NCI-H748 (cell line): ENCODE measurements at regions not wholly inside any gene's neighbourhood (a gene's known extent, or its start where the extent isn't known, plus 50 kb on each side); places are given as distances from the start of the nearest gene placed in this dataset.

Experiments
- DNase-seq: peaks from one replicate; lab custom pipeline; 2025; ENCODE audit not compliant: unreplicated experiment; lab: John Stamatoyannopoulos, UW

- no peak for DNase-seq
Observed at GRCh38 chr14:94717808-94718207, 52.1 kb downstream of the GSC start.

GRCh38 chr14:94716976-94717375 is 52.9 kb downstream of the GSC start:
- DNase-seq: no peak

- DNase-seq: no peak
Observed at GRCh38 chr14:94713115-94713514, 56.8 kb downstream of the GSC start.

GRCh38 chr14:94710731-94711130 is 59.2 kb downstream of the GSC start:
- DNase-seq: no peak

GRCh38 chr14:94707494-94707893 is 62.4 kb downstream of the GSC start:
- no peak for DNase-seq

GRCh38 chr14:94706133-94706532 is 63.8 kb downstream of the GSC start:
- no peak for DNase-seq

GRCh38 chr14:94702629-94703028 is 67.3 kb downstream of the GSC start:
- no peak for DNase-seq

GRCh38 chr14:94701861-94702370 is 68.0 kb downstream of the GSC start:
- DNase-seq: no peak

- no peak for DNase-seq
Observed at GRCh38 chr14:94700336-94700735, 69.6 kb downstream of the GSC start.

- no peak for DNase-seq
Observed at GRCh38 chr14:94699831-94700230, 70.1 kb downstream of the GSC start.

- DNase-seq: no peak
Observed at GRCh38 chr14:94697773-94698556, 71.9 kb downstream of the GSC start.

GRCh38 chr14:94696518-94696917 is 73.4 kb downstream of the GSC start:
- DNase-seq: no peak

- DNase-seq: no peak
Observed at GRCh38 chr14:94695231-94695630, 74.7 kb downstream of the GSC start.

GRCh38 chr14:94691660-94692034 is 78.3 kb downstream of the GSC start:
- DNase-seq: no peak

- no peak for DNase-seq
Observed at GRCh38 chr14:94690896-94691659, 78.8 kb downstream of the GSC start.

- no peak for DNase-seq
Observed at GRCh38 chr14:94690486-94690885, 78.3 kb downstream of the SERPINA3 start.

GRCh38 chr14:94689985-94690400 is 77.8 kb downstream of the SERPINA3 start:
- no peak for DNase-seq

- DNase-seq: peak; percentile 68
Observed at GRCh38 chr14:94689218-94689984, 77.2 kb downstream of the SERPINA3 start.

GRCh38 chr14:94686511-94687160 is 74.4 kb downstream of the SERPINA3 start:
- no peak for DNase-seq

GRCh38 chr14:94685681-94686485 is 73.7 kb downstream of the SERPINA3 start:
- no peak for DNase-seq
